OCI-LY1 (cell line): ENCODE measurements at regions not wholly inside any gene's neighbourhood (a gene's known extent, or its start where the extent isn't known, plus 50 kb on each side); places are given as distances from the start of the nearest gene placed in this dataset.

ENCODE experiments used
- H2AFZ ChIP-seq: fragments of 200-600 bp; sonication (generic), shearing (Covaris generic); 2 replicates; pipeline ENCODE4 v1.6.0; 2014; ENCODE audit warnings: antibody characterized with exemption, mild to moderate bottlenecking, low read length
- H3F3A ChIP-seq: fragments of 200-600 bp; sonication (generic), shearing (Covaris generic); 2 replicates; pipeline ENCODE4 v1.6.0; 2014; ENCODE audit warnings: mild to moderate bottlenecking, antibody characterized with exemption, low read length, moderate library complexity; ENCODE audit not compliant: insufficient read depth
- H3K27ac ChIP-seq: fragments of 200-600 bp; sonication (generic); 2 replicates; pipeline ENCODE4 v1.5.1; 2014; ENCODE audit warnings: low read length, mixed run types, mild to moderate bottlenecking, low read depth; ENCODE audit not compliant: poor library complexity, severe bottlenecking
- H3K27me3 ChIP-seq: fragments of 200-600 bp; sonication (generic); 2 replicates; pipeline ENCODE4 v1.6.0; 2014; ENCODE audit warnings: antibody characterized with exemption, mild to moderate bottlenecking, low read length, moderate library complexity; ENCODE audit not compliant: insufficient read depth
- H3K36me3 ChIP-seq: fragments of 200-600 bp; sonication (generic); 2 replicates; pipeline ENCODE4 v1.6.1; 2014; ENCODE audit warnings: mild to moderate bottlenecking, antibody characterized with exemption, low read length, moderate library complexity, mixed read lengths; ENCODE audit not compliant: insufficient read depth
- H3K4me1 ChIP-seq: fragments of 200-600 bp; sonication (generic); 2 replicates; pipeline ENCODE4 v1.5.1; 2014; ENCODE audit warnings: mild to moderate bottlenecking, low read length, moderate library complexity; ENCODE audit not compliant: insufficient read depth, severe bottlenecking
- H3K4me2 ChIP-seq: fragments of 200-600 bp; sonication (generic), shearing (Covaris generic); 2 replicates; pipeline ENCODE4 v1.6.1; 2014; ENCODE audit warnings: low read length
- H3K4me3 ChIP-seq: fragments of 200-600 bp; sonication (generic); 2 replicates; pipeline ENCODE4 v1.5.1; 2014; ENCODE audit warnings: low read length, low read depth, mild to moderate bottlenecking, mixed read lengths; ENCODE audit not compliant: poor library complexity, severe bottlenecking
- H3K79me2 ChIP-seq: fragments of 200-600 bp; shearing (Covaris generic); 2 replicates; pipeline ENCODE4 v1.6.1; 2016; ENCODE audit warnings: mixed run types, low read length, mixed read lengths; ENCODE audit not compliant: insufficient read depth
- H3K9ac ChIP-seq: fragments of 200-600 bp; sonication (generic), shearing (Covaris generic); 2 replicates; pipeline ENCODE4 v1.6.1; 2014; ENCODE audit warnings: mild to moderate bottlenecking, low read length, mixed read lengths
- H3K9me2 ChIP-seq: fragments of 200-600 bp; sonication (generic), shearing (Covaris generic); 2 replicates; pipeline ENCODE4 v1.6.1; 2014; ENCODE audit warnings: low read depth, mild to moderate bottlenecking, low read length, mixed read lengths
- H3K9me3 ChIP-seq: fragments of 200-600 bp; shearing (Covaris generic); 2 replicates; pipeline ENCODE4 v1.6.1; 2014; ENCODE audit warnings: low read length, mixed read lengths
- H4K20me1 ChIP-seq: fragments of 200-600 bp; sonication (generic), shearing (Covaris generic); 2 replicates; pipeline ENCODE4 v1.6.0; 2016; ENCODE audit warnings: mild to moderate bottlenecking, low read length; ENCODE audit not compliant: insufficient read depth
- CTCF ChIP-seq: fragments of 200-600 bp; sonication (generic), shearing (Covaris generic); IDR thresholded peaks from 2 replicates; pipeline ENCODE4 v1.5.1; 2017; ENCODE audit warnings: mild to moderate bottlenecking, antibody characterized with exemption, low read length, moderate library complexity, mixed read lengths
- EZH2 ChIP-seq: fragments of 200-600 bp; sonication (generic), shearing (Covaris generic); IDR thresholded peaks from 2 replicates; pipeline ENCODE4 v1.8.0; 2017; ENCODE audit warnings: borderline replicate concordance, mixed run types, mild to moderate bottlenecking, antibody characterized with exemption, low read length, moderate library complexity, mixed read lengths

GRCh38 chr3:71919572-71919971, 134.6 kb upstream of the PROK2 start:
- no peaks in the 10 kb centered on the region for H3K9me2 ChIP-seq
- H3K79me2 ChIP-seq, result no peaks in the 10 kb centered on the region
- H4K20me1 ChIP-seq, result no peaks in the 10 kb centered on the region
- no peaks in the 10 kb centered on the region for H3K36me3 ChIP-seq
- no peaks in the 10 kb centered on the region for H3K9me3 ChIP-seq
- H3K27ac ChIP-seq, result no peak overlapping the region
- no peak overlapping the region for H3K4me2 ChIP-seq
- no peak overlapping the region for H2AFZ ChIP-seq
- no peaks in the 10 kb centered on the region for H3F3A ChIP-seq
- no peaks in the 10 kb centered on the region for H3K27me3 ChIP-seq
- H3K4me1 ChIP-seq, result no peaks in the 10 kb centered on the region
- TF ChIP-seq CTCF, result no peak
- no peak for TF ChIP-seq EZH2
- H3K4me3 ChIP-seq, result no peak overlapping the region
- no peak overlapping the region for H3K9ac ChIP-seq

- H3K9me2 ChIP-seq, result no peaks in the 10 kb centered on the region
- TF ChIP-seq EZH2, result no peak
- TF ChIP-seq CTCF, result no peak
Measured at GRCh38 chr3:71917545-71917944, 132.6 kb upstream of the PROK2 start.

GRCh38 chr3:71916747-71917369, 131.9 kb upstream of the PROK2 start:
- H3F3A ChIP-seq, result no peaks in the 10 kb centered on the region
- H3K9ac ChIP-seq, result no peak overlapping the region
- H3K27me3 ChIP-seq, result no peaks in the 10 kb centered on the region
- H3K4me3 ChIP-seq, result no peak overlapping the region
- no peak for TF ChIP-seq CTCF
- no peak for TF ChIP-seq EZH2
- no peaks in the 10 kb centered on the region for H3K9me3 ChIP-seq
- no peak overlapping the region for H2AFZ ChIP-seq
- H3K9me2 ChIP-seq, result no peaks in the 10 kb centered on the region
- no peaks in the 10 kb centered on the region for H3K79me2 ChIP-seq
- no peaks in the 10 kb centered on the region for H3K4me1 ChIP-seq
- no peaks in the 10 kb centered on the region for H3K36me3 ChIP-seq
- H3K4me2 ChIP-seq, result no peak overlapping the region
- no peak overlapping the region for H3K27ac ChIP-seq
- H4K20me1 ChIP-seq, result no peaks in the 10 kb centered on the region

More at GRCh38 chr3:71917545-71917944, 132.6 kb upstream of the PROK2 start:
- Histone ChIP-seq H3F3A (no peaks in the 10 kb centered on the region), H3K9ac (no peak overlapping the region), H3K4me3 (no peak overlapping the region), H3K79me2 (no peaks in the 10 kb centered on the region), H2AFZ (no peak overlapping the region), H3K27me3 (no peaks in the 10 kb centered on the region), H4K20me1 (no peaks in the 10 kb centered on the region), H3K9me3 (no peaks in the 10 kb centered on the region), H3K36me3 (no peaks in the 10 kb centered on the region), H3K27ac (no peak overlapping the region), H3K4me2 (no peak overlapping the region), H3K4me1 (no peaks in the 10 kb centered on the region)
